H9 (cell line): ENCODE measurements at regions not wholly inside any gene's neighbourhood (a gene's known extent, or its start where the extent isn't known, plus 50 kb on each side); places are given as distances from the start of the nearest gene placed in this dataset.

Experiments
- DNase-seq: peaks from one replicate; pipeline ENCODE4 v3.0.0-alpha.2; 2017
- H2AFZ ChIP-seq: one replicate; pipeline ENCODE4 v1.6.1; 2013; ENCODE audit warnings: mild to moderate bottlenecking, low read length, control low read depth, moderate library complexity
- H2AK5ac ChIP-seq: 2 replicates; pipeline ENCODE4 v1.6.1; 2013; ENCODE audit warnings: low read length, control low read depth, mixed read lengths; ENCODE audit not compliant: insufficient read length
- H2BK120ac ChIP-seq: one replicate; pipeline ENCODE4 v1.6.1; 2013; ENCODE audit warnings: low read depth, mild to moderate bottlenecking, low read length, control low read depth, inconsistent platforms; ENCODE audit not compliant: poor library complexity, severe bottlenecking
- H2BK12ac ChIP-seq: 2 replicates; pipeline ENCODE4 v1.6.1; 2013; ENCODE audit warnings: low read length, control low read depth, mixed read lengths, low read depth; ENCODE audit not compliant: insufficient read length
- H2BK15ac ChIP-seq: 2 replicates; pipeline ENCODE4 v1.6.1; 2013; ENCODE audit warnings: low read depth, low read length, control low read depth
- H2BK20ac ChIP-seq: one replicate; pipeline ENCODE4 v1.6.1; 2013; ENCODE audit warnings: low read depth, mild to moderate bottlenecking, low read length, control low read depth, inconsistent platforms; ENCODE audit not compliant: poor library complexity, severe bottlenecking
- H2BK5ac ChIP-seq: 2 replicates; pipeline ENCODE4 v1.6.1; 2013; ENCODE audit warnings: low read length, control low read depth, mixed read lengths; ENCODE audit not compliant: insufficient read length
- H3K14ac ChIP-seq: 2 replicates; pipeline ENCODE4 v1.6.1; 2013; ENCODE audit warnings: low read length, control low read depth; ENCODE audit not compliant: insufficient read depth
- H3K18ac ChIP-seq: 2 replicates; pipeline ENCODE4 v1.6.1; 2013; ENCODE audit warnings: low read depth, mild to moderate bottlenecking, mixed read lengths, low read length, control low read depth; ENCODE audit not compliant: insufficient read length
- H3K23ac ChIP-seq: 2 replicates; pipeline ENCODE4 v1.6.1; 2013; ENCODE audit warnings: low read length, control low read depth, mixed read lengths, low read depth; ENCODE audit not compliant: insufficient read length
- H3K23me2 ChIP-seq: 2 replicates; pipeline ENCODE4 v1.6.1; 2013; ENCODE audit warnings: low read depth, mild to moderate bottlenecking, mixed read lengths, low read length, control low read depth; ENCODE audit not compliant: insufficient read length, poor library complexity, severe bottlenecking
- H3K27ac ChIP-seq: 2 replicates; pipeline ENCODE4 v1.5.1; 2013; ENCODE audit warnings: low read length, control low read depth, mixed read lengths, low read depth; ENCODE audit not compliant: insufficient read length
- H3K27me3 ChIP-seq: 2 replicates; pipeline ENCODE4 v1.6.1; 2013; ENCODE audit warnings: low read length, control low read depth, inconsistent platforms; ENCODE audit not compliant: insufficient read depth
- H3K4ac ChIP-seq: 2 replicates; pipeline ENCODE4 v1.6.1; 2013; ENCODE audit warnings: low read depth, mild to moderate bottlenecking, control low read depth, inconsistent platforms, low read length, moderate library complexity
- H3K4me1 ChIP-seq: 2 replicates; pipeline ENCODE4 v1.6.1; 2013; ENCODE audit warnings: low read length, control low read depth, inconsistent platforms; ENCODE audit not compliant: insufficient read depth
- H3K4me2 ChIP-seq: 2 replicates; pipeline ENCODE4 v1.6.1; 2013; ENCODE audit warnings: low read length, control low read depth, mixed read lengths; ENCODE audit not compliant: insufficient read length, insufficient read depth
- H3K56ac ChIP-seq: 2 replicates; pipeline ENCODE4 v1.6.1; 2013; ENCODE audit warnings: low read depth, mild to moderate bottlenecking, mixed read lengths, low read length, control low read depth; ENCODE audit not compliant: insufficient read length
- H3K79me1 ChIP-seq: 2 replicates; pipeline ENCODE4 v1.6.1; 2013; ENCODE audit warnings: low read depth, mild to moderate bottlenecking, moderate library complexity, low read length, control low read depth, inconsistent platforms; ENCODE audit not compliant: insufficient read depth, poor library complexity, severe bottlenecking
- H3K79me2 ChIP-seq: 2 replicates; pipeline ENCODE4 v1.6.1; 2013; ENCODE audit warnings: low read length, control low read depth, inconsistent platforms; ENCODE audit not compliant: insufficient read depth
- H3K9ac ChIP-seq: 2 replicates; pipeline ENCODE4 v1.6.1; 2013; ENCODE audit warnings: low read length, control low read depth, mixed read lengths; ENCODE audit not compliant: insufficient read length; ENCODE audit errors: extremely low read depth
- H3K9me3 ChIP-seq: one replicate; pipeline ENCODE4 v1.6.1; 2013; ENCODE audit warnings: low read depth, low read length, inconsistent platforms; ENCODE audit not compliant: control insufficient read depth
- H3T11ph ChIP-seq: one replicate; pipeline ENCODE4 v1.6.1; 2013; ENCODE audit warnings: mild to moderate bottlenecking, low read length, control low read depth, inconsistent platforms
- H4K20me1 ChIP-seq: one replicate; pipeline ENCODE4 v1.6.1; 2013; ENCODE audit not compliant: control insufficient read depth, insufficient read length, insufficient read depth
- H4K5ac ChIP-seq: 2 replicates; pipeline ENCODE4 v1.6.1; 2013; ENCODE audit warnings: low read depth, mild to moderate bottlenecking, mixed read lengths, low read length, control low read depth; ENCODE audit not compliant: insufficient read length
- H4K8ac ChIP-seq: replicated peaks from 2 replicates; pipeline ENCODE4 v1.6.1; 2013; ENCODE audit warnings: low read length, control low read depth, mixed read lengths, low read depth; ENCODE audit not compliant: insufficient read length
- H4K91ac ChIP-seq: 2 replicates; pipeline ENCODE4 v1.6.1; 2013; ENCODE audit warnings: low read depth, mild to moderate bottlenecking, moderate library complexity, mixed read lengths, low read length, control low read depth; ENCODE audit not compliant: insufficient read length
- H3K27ac Mint-ChIP-seq, 3 experiments: 2 replicates in 2 of 3; 3 replicates in 1 of 3; pipeline ENCODE4 v1.8.0; 2020 to 2021; ENCODE audit warnings: mixed read lengths in 3 of 3, mild to moderate bottlenecking in 1 of 3, moderate library complexity in 1 of 3
- H3K27me3 Mint-ChIP-seq: 2 replicates; pipeline ENCODE4 v1.8.0; 2021; ENCODE audit warnings: low read depth, mild to moderate bottlenecking, moderate library complexity, mixed read lengths
- H3K36me3 Mint-ChIP-seq, 3 experiments: 2 replicates in 2 of 3; 3 replicates in 1 of 3; pipeline ENCODE4 v1.8.0; 2020 to 2021; ENCODE audit warnings: low read depth in 3 of 3, mixed read lengths in 3 of 3; ENCODE audit not compliant: insufficient read depth in 1 of 3
- H3K4me1 Mint-ChIP-seq, 2 experiments: 2 replicates each; pipeline ENCODE4 v1.8.0; 2020; ENCODE audit warnings: mixed read lengths in 2 of 2
- H3K4me3 Mint-ChIP-seq, 2 experiments: 2 replicates in 1 of 2; 3 replicates in 1 of 2; pipeline ENCODE4 v1.8.0; 2020 to 2021; ENCODE audit warnings: mild to moderate bottlenecking in 2 of 2, mixed read lengths in 2 of 2, moderate library complexity in 1 of 2
- H3K9me3 Mint-ChIP-seq, 2 experiments: 2 replicates in 1 of 2; 3 replicates in 1 of 2; pipeline ENCODE4 v1.8.0; 2020; ENCODE audit warnings: mild to moderate bottlenecking in 2 of 2, mixed read lengths in 2 of 2, moderate library complexity in 1 of 2
- CTCF ChIP-seq: fragments of 200-600 bp; sonication (generic); conservative IDR thresholded peaks from 3 replicates; pipeline ENCODE4 v1.8.0; 2021; ENCODE audit warnings: antibody characterized with exemption, mild to moderate bottlenecking
- WGBS: extraction: QIAGEN DNeasy Blood & Tissue Kit; methylation state at CpG from one replicate; pipeline ENCODE4 v1.1.7; 2013; ENCODE audit warnings: missing lambda C conversion rate, low lambda C conversion rate, mixed read lengths; ENCODE audit not compliant: insufficient read length; ENCODE audit errors: extremely low coverage; 5-methylcytosine and 5-hydroxymethylcytosine counted together

- Histone ChIP-seq H3K27me3 (no peaks in the 10 kb centered on the region), H2AK5ac (no peak overlapping the region), H4K91ac (no peak overlapping the region), H3K23me2 (no peaks in the 10 kb centered on the region), H3K9ac (no peak overlapping the region), H3K23ac (no peak overlapping the region), H3K9me3 (no peaks in the 10 kb centered on the region), H2BK12ac (no peak overlapping the region), H4K5ac (no peak overlapping the region), H3K14ac (no peak overlapping the region), H2BK5ac (no peak overlapping the region), H4K8ac (no peak overlapping the region), H2BK120ac (no peak overlapping the region), H3K4me1 (no peaks in the 10 kb centered on the region; the same call in none of the 2 replicates), H3K4ac (no peak overlapping the region), H3K4me2 (no peak overlapping the region), H3T11ph (no peak overlapping the region), H3K79me2 (no peaks in the 10 kb centered on the region), H3K56ac (no peak overlapping the region), H2BK20ac (no peak overlapping the region), H3K79me1 (no peaks in the 10 kb centered on the region), H4K20me1 (no peaks in the 10 kb centered on the region), H2BK15ac (no peak overlapping the region), H3K18ac (no peak overlapping the region), H2AFZ (no peak overlapping the region), H3K27ac (no peak overlapping the region)
- H3K36me3 Mint-ChIP-seq, result peaks cover 0 to 5% (median 0%) of the 10 kb centered on the region in 3 experiments; a peak in 1 of 7 replicates
- no peak for TF ChIP-seq CTCF
- no CpG with 5 or more reads among the region's 3 CpGs for WGBS
- H3K4me1 Mint-ChIP-seq, result peaks cover 19 to 20% of the 10 kb centered on the region in 2 experiments
- DNase-seq, result no peak
- no peak overlapping the region for H3K27ac Mint-ChIP-seq
- no peaks in the 10 kb centered on the region; the same call in 1 of the 2 replicates for H3K27me3 Mint-ChIP-seq
- H3K9me3 Mint-ChIP-seq, result no peaks in the 10 kb centered on the region; a peak in 1 of 5 replicates
- no peak overlapping the region for H3K4me3 Mint-ChIP-seq
These were observed 613.1 kb downstream of the EBF1 start for GRCh38 chr5:158486566-158486965.
